Esophagus muscularis mucosa (tissue), 2 donors: ENCODE measurements at regions not wholly inside any gene's neighbourhood (a gene's known extent, or its start where the extent isn't known, plus 50 kb on each side); places are given as distances from the start of the nearest gene placed in this dataset.

ENCODE experiments used
- EP300 ChIP-seq: sonication (generic); formaldehyde crosslinking; IDR thresholded peaks from one replicate; pipeline ENCODE4 v1.6.1; 2017; ENCODE audit warnings: antibody characterized with exemption
- POLR2A ChIP-seq: fragments of 450-650 bp; IDR thresholded peaks from one replicate; pipeline ENCODE4 v1.6.1; 2017; ENCODE audit warnings: antibody characterized with exemption, moderate library complexity, mild to moderate bottlenecking, low read depth

GRCh38 chr4:30619679-30620078 lies 100.5 kb upstream of the PCDH7 start:
- TF ChIP-seq POLR2A, result no peak
- TF ChIP-seq EP300, result no peak
